HuH-7.5 (cell line): ENCODE measurements at regions not wholly inside any gene's neighbourhood (a gene's known extent, or its start where the extent isn't known, plus 50 kb on each side); places are given as distances from the start of the nearest gene placed in this dataset.

ENCODE experiments used
- DNase-seq: peaks from one replicate; pipeline ENCODE4 v3.0.0; 2011; ENCODE audit warnings: low spot score

GRCh38 chr3:124246376-124246775 is 254.5 kb upstream of the ROPN1 start:
- DNase-seq: no peak

- peak; percentile 27 for DNase-seq
These were observed 255.0 kb upstream of the ROPN1 start for GRCh38 chr3:124246949-124247348.

GRCh38 chr3:124248471-124249028 is 256.6 kb upstream of the ROPN1 start:
- DNase-seq: peak; percentile 24

- no peak for DNase-seq
These were observed 257.1 kb upstream of the ROPN1 start for GRCh38 chr3:124249038-124249437.

GRCh38 chr3:124250053-124250452 is 258.1 kb upstream of the ROPN1 start:
- DNase-seq: no peak

- no peak for DNase-seq
These were observed 264.2 kb upstream of the ROPN1 start for GRCh38 chr3:124256156-124256555.

GRCh38 chr3:124256599-124256998 is 264.7 kb upstream of the ROPN1 start:
- no peak for DNase-seq

GRCh38 chr3:124257336-124257864 is 265.5 kb upstream of the ROPN1 start:
- DNase-seq: no peak

GRCh38 chr3:124258057-124258500 is 266.2 kb upstream of the ROPN1 start:
- no peak for DNase-seq

- DNase-seq: no peak
These were observed 268.4 kb upstream of the ROPN1 start for GRCh38 chr3:124260206-124260915.

GRCh38 chr3:124261306-124261705 is 269.4 kb upstream of the ROPN1 start:
- no peak for DNase-seq

- no peak for DNase-seq
These were observed 271.2 kb upstream of the ROPN1 start for GRCh38 chr3:124263168-124263567.

- no peak for DNase-seq
These were observed 272.4 kb upstream of the ROPN1 start for GRCh38 chr3:124264346-124264745.

- no peak for DNase-seq
These were observed 274.6 kb upstream of the ROPN1 start for GRCh38 chr3:124266487-124266886.

- DNase-seq: no peak
These were observed 275.5 kb upstream of the ROPN1 start for GRCh38 chr3:124267406-124267805.

- DNase-seq: no peak
These were observed 276.4 kb upstream of the ROPN1 start for GRCh38 chr3:124268355-124268754.

GRCh38 chr3:124269619-124270018 is 277.7 kb upstream of the ROPN1 start:
- DNase-seq: no peak

- no peak for DNase-seq
These were observed 280.8 kb upstream of the ROPN1 start for GRCh38 chr3:124272605-124273151.

GRCh38 chr3:124273651-124274050 is 281.7 kb upstream of the ROPN1 start:
- no peak for DNase-seq

- DNase-seq: no peak
These were observed 282.1 kb upstream of the ROPN1 start for GRCh38 chr3:124274051-124274450.

- DNase-seq: no peak
These were observed 283.5 kb upstream of the ROPN1 start for GRCh38 chr3:124275412-124275811.

- no peak for DNase-seq
These were observed 284.2 kb upstream of the ROPN1 start for GRCh38 chr3:124276133-124276532.

GRCh38 chr3:124276539-124277143 is 284.7 kb upstream of the ROPN1 start:
- no peak for DNase-seq
